ENCODE measurements at regions not wholly inside any gene's neighbourhood (a gene's known extent, or its start where the extent isn't known, plus 50 kb on each side); places are given as distances from the start of the nearest gene placed in this dataset.

DNA sequence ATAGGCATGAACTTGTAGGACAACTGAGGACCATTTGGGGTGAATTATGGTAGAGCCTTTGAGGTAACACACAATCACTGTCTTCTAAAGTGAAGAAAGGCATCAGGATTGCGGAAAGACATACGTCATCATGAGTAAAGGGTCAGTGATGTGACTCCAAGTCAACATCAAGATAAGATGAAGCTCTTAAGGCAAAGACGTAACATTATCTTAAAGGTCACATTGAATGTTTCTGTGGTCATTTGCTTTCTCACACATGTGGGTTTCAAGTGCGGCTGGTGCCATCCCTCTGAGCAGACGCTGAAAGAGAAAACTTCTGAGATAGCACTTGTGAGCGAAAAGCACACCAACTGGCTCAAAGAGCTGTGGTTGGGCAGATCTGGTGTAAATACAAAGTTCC, 63.3 kb upstream of the GRAMD2B start:
- H3K9me3 ChIP-seq (ENCODE audit: low read length), result no peaks in the 10 kb centered on the region
- in situ Hi-C loops (cut with HindIII; ENCODE audit: extremely low pct_ligation_motif_present, low pct_unique_long_range_greater_than_20kb), result no loop called here
- H3K36me3 ChIP-seq (replicated peaks in 1 of 2; ENCODE audit: control insufficient read depth in 1 of 2, insufficient read depth in 2 of 2, low read length in 2 of 2), result no peaks in the 10 kb centered on the region
- CTCF ChIA-PET (ENCODE audit: low intra/inter-chr PET ratio, low total read pairs), result no interaction called here
- no peak overlapping the region for H3K9ac ChIP-seq (ENCODE audit: insufficient read depth, low read depth, low read length)
- no peak overlapping the region for H3K4me2 ChIP-seq (ENCODE audit: low read depth, low read length)
- no peak for DNase-seq (ENCODE audit: low spot score)
- POLR2A ChIA-PET, result no interaction called here
- no peak for TF ChIP-seq MEF2D (CRISPR knock-in tag; IDR thresholded peaks at IDR 0.05)
- TF ChIP-seq NR2F1 (CRISPR knock-in tag; IDR thresholded peaks at IDR 0.05), result no peak
- no peak for TF ChIP-seq GATAD1 (CRISPR knock-in tag; IDR thresholded peaks at IDR 0.05)
- TF ChIP-seq ZNF30 (CRISPR knock-in tag; IDR thresholded peaks at IDR 0.05), result no peak
- no peak for TF ChIP-seq PRMT3 (CRISPR knock-in tag; IDR thresholded peaks at IDR 0.05; ENCODE audit: borderline replicate concordance, low read depth)
- TF ChIP-seq ZNF430 (CRISPR knock-in tag; IDR thresholded peaks at IDR 0.05), result no peak
- no peak for TF ChIP-seq KLF13 (CRISPR knock-in tag; IDR thresholded peaks at IDR 0.05)
- 92% methylated on average over 6 of the region's 6 CpGs for WGBS (ENCODE audit: low lambda C conversion rate)
- H3K27me3 ChIP-seq (ENCODE audit: control insufficient read depth in 1 of 2, insufficient read depth in 2 of 2, low read length in 2 of 2), result no peaks in the 10 kb centered on the region
- peaks cover 47% of the 10 kb centered on the region for H3K4me1 ChIP-seq (ENCODE audit: insufficient read depth, low read length)
- no peak for ATAC-seq
- H2AFZ ChIP-seq (ENCODE audit: low read length), result no peak overlapping the region
- H4K20me1 ChIP-seq (ENCODE audit: insufficient read depth, low read length), result no peaks in the 10 kb centered on the region
- BruUV-seq (replicated peaks), result no TSS peak
- intact Hi-C loops (cut with micrococcal nuclease; ENCODE audit: unreplicated experiment), result loop anchor here (10.0 kb wide), 3 partner anchors 415 to 1695 kb away; partner anchors contain the start of gene LMNB1
- no peak for FAIRE-seq
- H3K4me3 ChIP-seq (replicated peaks in 1 of 3; ENCODE audit: insufficient read depth in 1 of 3, low read depth in 2 of 3, low read length in 3 of 3), result no peak overlapping the region
- no peaks in the 10 kb centered on the region for H3K79me2 ChIP-seq (ENCODE audit: insufficient read depth, low read length)
- no peak overlapping the region for H3K27ac ChIP-seq (ENCODE audit: extremely low read length, insufficient read depth, low read length)

DNA sequence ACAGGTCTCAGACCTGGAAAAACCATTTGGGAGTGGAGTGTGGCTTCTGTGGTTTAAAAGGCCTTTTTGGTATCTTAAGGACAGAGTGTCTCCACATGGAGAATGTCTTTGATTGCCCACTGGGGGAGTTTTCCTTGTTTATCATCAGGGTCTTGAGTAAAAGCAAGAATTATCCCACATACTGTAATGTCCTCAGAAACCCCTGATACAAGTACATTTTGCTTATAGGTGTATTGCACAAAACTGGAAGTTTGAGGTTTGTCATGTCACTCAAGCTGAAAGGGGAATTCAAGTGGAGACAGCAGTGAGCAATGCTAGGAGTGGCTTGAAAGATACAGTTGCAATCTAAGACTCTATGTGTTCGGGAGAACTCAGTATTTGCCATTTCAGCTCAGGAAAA, 62.7 kb upstream of the GRAMD2B start:
- no TSS peak for BruUV-seq (replicated peaks)
- no peaks in the 10 kb centered on the region for H3K36me3 ChIP-seq (replicated peaks in 1 of 2; ENCODE audit: control insufficient read depth in 1 of 2, insufficient read depth in 2 of 2, low read length in 2 of 2)
- no peak for FAIRE-seq
- WGBS (ENCODE audit: low lambda C conversion rate), result 75% methylated on average over 1 of the region's 1 CpG
- no peaks in the 10 kb centered on the region for H4K20me1 ChIP-seq (ENCODE audit: insufficient read depth, low read length)
- no peak for ATAC-seq
- H3K4me3 ChIP-seq (replicated peaks in 1 of 3; ENCODE audit: insufficient read depth in 1 of 3, low read depth in 2 of 3, low read length in 3 of 3), result no peak overlapping the region
- no peak overlapping the region for H3K27ac ChIP-seq (ENCODE audit: extremely low read length, insufficient read depth, low read length)
- TF ChIP-seq, protein P1, sequence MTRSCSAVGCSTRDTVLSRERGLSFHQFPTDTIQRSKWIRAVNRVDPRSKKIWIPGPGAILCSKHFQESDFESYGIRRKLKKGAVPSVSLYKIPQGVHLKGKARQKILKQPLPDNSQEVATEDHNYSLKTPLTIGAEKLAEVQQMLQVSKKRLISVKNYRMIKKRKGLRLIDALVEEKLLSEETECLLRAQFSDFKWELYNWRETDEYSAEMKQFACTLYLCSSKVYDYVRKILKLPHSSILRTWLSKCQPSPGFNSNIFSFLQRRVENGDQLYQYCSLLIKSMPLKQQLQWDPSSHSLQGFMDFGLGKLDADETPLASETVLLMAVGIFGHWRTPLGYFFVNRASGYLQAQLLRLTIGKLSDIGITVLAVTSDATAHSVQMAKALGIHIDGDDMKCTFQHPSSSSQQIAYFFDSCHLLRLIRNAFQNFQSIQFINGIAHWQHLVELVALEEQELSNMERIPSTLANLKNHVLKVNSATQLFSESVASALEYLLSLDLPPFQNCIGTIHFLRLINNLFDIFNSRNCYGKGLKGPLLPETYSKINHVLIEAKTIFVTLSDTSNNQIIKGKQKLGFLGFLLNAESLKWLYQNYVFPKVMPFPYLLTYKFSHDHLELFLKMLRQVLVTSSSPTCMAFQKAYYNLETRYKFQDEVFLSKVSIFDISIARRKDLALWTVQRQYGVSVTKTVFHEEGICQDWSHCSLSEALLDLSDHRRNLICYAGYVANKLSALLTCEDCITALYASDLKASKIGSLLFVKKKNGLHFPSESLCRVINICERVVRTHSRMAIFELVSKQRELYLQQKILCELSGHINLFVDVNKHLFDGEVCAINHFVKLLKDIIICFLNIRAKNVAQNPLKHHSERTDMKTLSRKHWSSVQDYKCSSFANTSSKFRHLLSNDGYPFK (CRISPR knock-in tag; IDR thresholded peaks at IDR 0.05; ENCODE audit: borderline replicate concordance), result no peak
- TF ChIP-seq FUBP1 (CRISPR knock-in tag; IDR thresholded peaks at IDR 0.05; ENCODE audit: borderline replicate concordance) (no peak), RBAK (CRISPR knock-in tag; IDR thresholded peaks at IDR 0.05) (no peak), ZNF772 (CRISPR knock-in tag; IDR thresholded peaks at IDR 0.05) (no peak), SP140L (CRISPR knock-in tag; IDR thresholded peaks at IDR 0.05; ENCODE audit: borderline replicate concordance) (no peak)
- H3K79me2 ChIP-seq (ENCODE audit: insufficient read depth, low read length), result no peaks in the 10 kb centered on the region
- H3K9me3 ChIP-seq (ENCODE audit: low read length), result no peaks in the 10 kb centered on the region
- no peak overlapping the region for H3K4me2 ChIP-seq (ENCODE audit: low read depth, low read length)
- intact Hi-C loops (cut with micrococcal nuclease; ENCODE audit: unreplicated experiment), result loop anchor here (10.0 kb wide), 3 partner anchors 414 to 1696 kb away; partner anchors contain the start of gene LMNB1
- no peak for DNase-seq (ENCODE audit: low spot score)
- in situ Hi-C loops (cut with HindIII; ENCODE audit: extremely low pct_ligation_motif_present, low pct_unique_long_range_greater_than_20kb), result no loop called here
- CTCF ChIA-PET (ENCODE audit: low intra/inter-chr PET ratio, low total read pairs), result no interaction called here
- no peak overlapping the region for H3K9ac ChIP-seq (ENCODE audit: insufficient read depth, low read depth, low read length)
- no peak overlapping the region for H2AFZ ChIP-seq (ENCODE audit: low read length)
- H3K4me1 ChIP-seq (ENCODE audit: insufficient read depth, low read length), result peaks cover 47% of the 10 kb centered on the region
- POLR2A ChIA-PET, result no interaction called here
- H3K27me3 ChIP-seq (ENCODE audit: control insufficient read depth in 1 of 2, insufficient read depth in 2 of 2, low read length in 2 of 2), result no peaks in the 10 kb centered on the region

All from HepG2 (cell line).